ENCODE measurements at regions not wholly inside any gene's neighbourhood (a gene's known extent, or its start where the extent isn't known, plus 50 kb on each side); places are given as distances from the start of the nearest gene placed in this dataset.

DNA sequence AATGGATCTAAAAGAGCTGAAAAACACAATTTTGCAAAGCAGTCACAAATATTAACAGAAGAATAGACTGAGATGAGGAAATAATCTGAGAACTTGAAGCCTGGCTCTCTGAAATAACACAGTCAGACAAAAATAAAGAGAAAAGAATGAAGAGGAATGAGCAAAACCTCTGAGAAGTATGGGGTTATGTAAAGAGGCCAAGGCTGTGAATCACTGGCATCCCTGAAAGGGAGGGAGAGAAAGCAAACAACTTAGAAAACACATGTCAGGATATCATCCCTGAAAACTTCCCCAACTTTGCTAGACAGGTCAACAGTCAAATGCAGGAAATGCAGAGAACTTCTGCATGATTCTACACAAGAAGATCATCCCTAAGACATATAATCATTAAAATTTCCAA is 73.5 kb upstream of the LHCGR start:
- H3K27ac Mint-ChIP-seq (ENCODE audit: unreplicated experiment), result peak overlapping the region; percentile 64
- Histone ChIP-seq H3K4me2 (ENCODE audit: low read length) (peak overlapping the region; percentile 50), H3K4me3 (ENCODE audit: insufficient read depth, low read depth, low read length) (no peak overlapping the region), H2AFZ (ENCODE audit: low read depth, low read length) (no peak overlapping the region), H3K36me3 (ENCODE audit: insufficient read depth, low read length) (no peaks in the 10 kb centered on the region), H3K27me3 (ENCODE audit: insufficient read depth, low read length) (no peaks in the 10 kb centered on the region), H3K4me1 (ENCODE audit: insufficient read depth, low read length) (peaks cover 8% of the 10 kb centered on the region), H3K79me2 (ENCODE audit: insufficient read depth, low read length) (no peaks in the 10 kb centered on the region), H4K20me1 (ENCODE audit: insufficient read depth, low read length) (no peaks in the 10 kb centered on the region), H3K9ac (ENCODE audit: low read length) (peak overlapping the region; percentile 38), H3K9me3 (ENCODE audit: insufficient read depth, low read depth, low read length) (no peaks in the 10 kb centered on the region), H3K27ac (ENCODE audit: low read depth, low read length) (peak overlapping the region; percentile 64)
- H3K36me3 Mint-ChIP-seq (ENCODE audit: low read depth, unreplicated experiment), result no peaks in the 10 kb centered on the region
- H3K4me3 Mint-ChIP-seq (ENCODE audit: unreplicated experiment), result no peak overlapping the region
- TF ChIP-seq, protein P1, sequence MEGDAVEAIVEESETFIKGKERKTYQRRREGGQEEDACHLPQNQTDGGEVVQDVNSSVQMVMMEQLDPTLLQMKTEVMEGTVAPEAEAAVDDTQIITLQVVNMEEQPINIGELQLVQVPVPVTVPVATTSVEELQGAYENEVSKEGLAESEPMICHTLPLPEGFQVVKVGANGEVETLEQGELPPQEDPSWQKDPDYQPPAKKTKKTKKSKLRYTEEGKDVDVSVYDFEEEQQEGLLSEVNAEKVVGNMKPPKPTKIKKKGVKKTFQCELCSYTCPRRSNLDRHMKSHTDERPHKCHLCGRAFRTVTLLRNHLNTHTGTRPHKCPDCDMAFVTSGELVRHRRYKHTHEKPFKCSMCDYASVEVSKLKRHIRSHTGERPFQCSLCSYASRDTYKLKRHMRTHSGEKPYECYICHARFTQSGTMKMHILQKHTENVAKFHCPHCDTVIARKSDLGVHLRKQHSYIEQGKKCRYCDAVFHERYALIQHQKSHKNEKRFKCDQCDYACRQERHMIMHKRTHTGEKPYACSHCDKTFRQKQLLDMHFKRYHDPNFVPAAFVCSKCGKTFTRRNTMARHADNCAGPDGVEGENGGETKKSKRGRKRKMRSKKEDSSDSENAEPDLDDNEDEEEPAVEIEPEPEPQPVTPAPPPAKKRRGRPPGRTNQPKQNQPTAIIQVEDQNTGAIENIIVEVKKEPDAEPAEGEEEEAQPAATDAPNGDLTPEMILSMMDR (IDR thresholded peaks at IDR 0.05; ENCODE audit: insufficient read depth, low read depth, low read length), result no peak
- no peak for TF ChIP-seq EZH2 (IDR thresholded peaks at IDR 0.05; ENCODE audit: insufficient read depth, low read length)
- no peaks in the 10 kb centered on the region for H3K27me3 Mint-ChIP-seq (ENCODE audit: low read depth, unreplicated experiment)
- FAIRE-seq (no peak), DNase-seq (ENCODE audit: low read depth) (peak; percentile 72)
- H3K4me1 Mint-ChIP-seq (ENCODE audit: low read depth, unreplicated experiment), result peaks cover 24% of the 10 kb centered on the region
- H3K9me3 Mint-ChIP-seq (ENCODE audit: unreplicated experiment), result no peaks in the 10 kb centered on the region

DNA sequence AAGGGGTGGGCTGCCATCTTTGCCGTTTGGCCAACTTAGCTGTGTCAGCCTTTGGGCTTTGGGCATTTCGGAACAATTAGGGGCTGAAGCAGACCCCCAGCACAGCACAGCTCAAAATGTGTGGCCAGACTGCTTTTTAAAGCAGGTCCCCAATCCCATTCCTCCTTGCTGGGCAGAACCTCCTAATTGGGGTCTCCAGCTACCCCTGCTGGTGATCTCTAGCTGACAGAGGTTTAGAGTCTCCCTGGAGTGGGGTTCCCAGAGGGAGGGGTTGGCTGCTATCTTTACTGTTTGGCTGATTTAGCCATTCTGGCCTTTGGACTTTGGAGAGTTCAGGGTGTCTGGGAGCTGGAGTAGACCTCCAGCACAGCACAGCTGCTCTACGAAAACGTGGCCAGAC is 71.5 kb upstream of the LHCGR start:
- H3K4me2 ChIP-seq (ENCODE audit: low read length), result no peak overlapping the region
- Mint-ChIP-seq H3K27ac (ENCODE audit: unreplicated experiment) (no peak overlapping the region), H3K4me3 (ENCODE audit: unreplicated experiment) (no peak overlapping the region), H3K9me3 (ENCODE audit: unreplicated experiment) (no peaks in the 10 kb centered on the region), H3K36me3 (ENCODE audit: low read depth, unreplicated experiment) (no peaks in the 10 kb centered on the region), H3K27me3 (ENCODE audit: low read depth, unreplicated experiment) (no peaks in the 10 kb centered on the region), H3K4me1 (ENCODE audit: low read depth, unreplicated experiment) (peaks cover 24% of the 10 kb centered on the region)
- peaks cover 8% of the 10 kb centered on the region for H3K4me1 ChIP-seq (ENCODE audit: insufficient read depth, low read length)
- no peak overlapping the region for H2AFZ ChIP-seq (ENCODE audit: low read depth, low read length)
- no peaks in the 10 kb centered on the region for H3K27me3 ChIP-seq (ENCODE audit: insufficient read depth, low read length)
- no peaks in the 10 kb centered on the region for H3K79me2 ChIP-seq (ENCODE audit: insufficient read depth, low read length)
- no peaks in the 10 kb centered on the region for H3K9me3 ChIP-seq (ENCODE audit: insufficient read depth, low read depth, low read length)
- no peaks in the 10 kb centered on the region for H3K36me3 ChIP-seq (ENCODE audit: insufficient read depth, low read length)
- no peak for DNase-seq (ENCODE audit: low read depth)
- no peaks in the 10 kb centered on the region for H4K20me1 ChIP-seq (ENCODE audit: insufficient read depth, low read length)
- H3K27ac ChIP-seq (ENCODE audit: low read depth, low read length), result no peak overlapping the region
- FAIRE-seq, result no peak
- no peak for TF ChIP-seq EZH2 (IDR thresholded peaks at IDR 0.05; ENCODE audit: insufficient read depth, low read length)
- TF ChIP-seq, protein P1 (IDR thresholded peaks at IDR 0.05; ENCODE audit: insufficient read depth, low read depth, low read length), result no peak
- H3K9ac ChIP-seq (ENCODE audit: low read length), result no peak overlapping the region
- H3K4me3 ChIP-seq (ENCODE audit: insufficient read depth, low read depth, low read length), result no peak overlapping the region

DNA sequence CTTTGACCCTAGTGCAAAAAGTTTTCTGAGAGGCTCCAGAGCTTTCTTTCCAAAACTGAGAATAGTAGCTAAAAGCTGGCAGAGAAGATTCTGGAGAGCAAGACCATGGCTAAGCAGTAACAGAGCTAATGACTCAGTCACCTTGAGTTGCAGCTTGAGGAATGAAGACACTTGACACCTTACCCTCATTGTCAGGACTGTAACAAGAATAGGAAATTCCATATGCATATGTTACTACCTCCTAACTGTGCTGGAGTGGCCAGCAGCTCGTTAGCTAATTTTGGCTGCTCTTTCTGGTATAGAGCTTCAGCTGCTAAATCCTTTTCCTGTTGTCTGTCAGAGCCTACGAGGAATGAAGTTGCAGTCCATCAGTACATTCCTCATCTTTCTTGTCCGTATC is 68.6 kb upstream of the LHCGR start:
- Histone ChIP-seq H3K27ac (ENCODE audit: low read depth, low read length) (no peak overlapping the region), H3K4me2 (ENCODE audit: low read length) (no peak overlapping the region), H3K4me1 (ENCODE audit: insufficient read depth, low read length) (peaks cover 8% of the 10 kb centered on the region), H2AFZ (ENCODE audit: low read depth, low read length) (no peak overlapping the region), H3K27me3 (ENCODE audit: insufficient read depth, low read length) (no peaks in the 10 kb centered on the region), H3K79me2 (ENCODE audit: insufficient read depth, low read length) (no peaks in the 10 kb centered on the region), H3K9ac (ENCODE audit: low read length) (no peak overlapping the region), H3K9me3 (ENCODE audit: insufficient read depth, low read depth, low read length) (no peaks in the 10 kb centered on the region), H3K36me3 (ENCODE audit: insufficient read depth, low read length) (no peaks in the 10 kb centered on the region), H3K4me3 (ENCODE audit: insufficient read depth, low read depth, low read length) (no peak overlapping the region), H4K20me1 (ENCODE audit: insufficient read depth, low read length) (no peaks in the 10 kb centered on the region)
- TF ChIP-seq EZH2 (IDR thresholded peaks at IDR 0.05; ENCODE audit: insufficient read depth, low read length), result no peak
- TF ChIP-seq, protein P1 (IDR thresholded peaks at IDR 0.05; ENCODE audit: insufficient read depth, low read depth, low read length), result no peak
- H3K9me3 Mint-ChIP-seq (ENCODE audit: unreplicated experiment), result no peaks in the 10 kb centered on the region
- no peak overlapping the region for H3K27ac Mint-ChIP-seq (ENCODE audit: unreplicated experiment)
- H3K36me3 Mint-ChIP-seq (ENCODE audit: low read depth, unreplicated experiment), result no peaks in the 10 kb centered on the region
- no peaks in the 10 kb centered on the region for H3K27me3 Mint-ChIP-seq (ENCODE audit: low read depth, unreplicated experiment)
- H3K4me3 Mint-ChIP-seq (ENCODE audit: unreplicated experiment), result no peak overlapping the region
- H3K4me1 Mint-ChIP-seq (ENCODE audit: low read depth, unreplicated experiment), result peaks cover 21% of the 10 kb centered on the region
- DNase-seq (ENCODE audit: low read depth), result peak; percentile 40
- FAIRE-seq, result no peak
